Keratinocyte (primary cell): ENCODE measurements at regions not wholly inside any gene's neighbourhood (a gene's known extent, or its start where the extent isn't known, plus 50 kb on each side); places are given as distances from the start of the nearest gene placed in this dataset.

ENCODE experiments used
- DNase-seq: peaks from one replicate; pipeline ENCODE4 v3.0.0-alpha.2; 2011; ENCODE audit warnings: low read depth, missing footprints, low spot score
- FAIRE-seq: peaks from 2 replicates; lab custom pipeline; 2011; peaks lifted over from hg19 to GRCh38; lab: Jason Lieb, UNC
- H2AFZ ChIP-seq: 2 replicates; pipeline ENCODE4 v1.6.0; 2012; ENCODE audit warnings: low read length, control low read depth, inconsistent platforms; ENCODE audit not compliant: control insufficient read depth
- H3K27ac ChIP-seq: 2 replicates; pipeline ENCODE4 v1.5.1; 2011; ENCODE audit warnings: low read length; ENCODE audit not compliant: control insufficient read depth, insufficient read depth
- H3K27me3 ChIP-seq: 3 replicates; pipeline ENCODE4 v1.6.0; 2011; ENCODE audit warnings: low read length; ENCODE audit not compliant: control insufficient read depth, insufficient read depth; ENCODE audit errors: extremely low read depth
- H3K36me3 ChIP-seq, 2 experiments: 2 replicates in 1 of 2; 3 replicates in 1 of 2; pipeline ENCODE4 v1.5.1; 2011; ENCODE audit warnings: low read length in 2 of 2, mild to moderate bottlenecking in 1 of 2; ENCODE audit not compliant: control insufficient read depth in 2 of 2, insufficient read depth in 2 of 2; ENCODE audit errors: extremely low read depth in 1 of 2
- H3K4me1 ChIP-seq: 3 replicates; pipeline ENCODE4 v1.5.1; 2011; ENCODE audit warnings: low read length; ENCODE audit not compliant: control insufficient read depth, insufficient read depth; ENCODE audit errors: extremely low read depth
- H3K4me2 ChIP-seq: 3 replicates; pipeline ENCODE4 v1.6.0; 2011; ENCODE audit warnings: low read depth, low read length; ENCODE audit not compliant: control insufficient read depth, insufficient read depth; ENCODE audit errors: extremely low read depth
- H3K4me3 ChIP-seq, 3 experiments: fragments of 200-600 bp in 1 of 3; sonication (generic) in 1 of 3; 2 replicates in 2 of 3; 3 replicates in 1 of 3; pipeline ENCODE4 v1.5.1; 2011 to 2016; ENCODE audit warnings: low read length in 3 of 3, mild to moderate bottlenecking in 3 of 3, control low read depth in 2 of 3, inconsistent platforms in 1 of 3, low read depth in 1 of 3, mixed read lengths in 1 of 3, mixed run types in 1 of 3, moderate library complexity in 1 of 3; ENCODE audit not compliant: control insufficient read depth in 2 of 3, insufficient read depth in 2 of 3; ENCODE audit errors: extremely low read depth in 1 of 3
- H3K79me2 ChIP-seq: 2 replicates; pipeline ENCODE4 v1.6.0; 2012; ENCODE audit warnings: low read length; ENCODE audit not compliant: control insufficient read depth, insufficient read depth
- H3K9ac ChIP-seq: 3 replicates; pipeline ENCODE4 v1.6.0; 2011; ENCODE audit warnings: low read length; ENCODE audit not compliant: control insufficient read depth, insufficient read depth; ENCODE audit errors: extremely low read depth
- H3K9me1 ChIP-seq: 3 replicates; pipeline ENCODE4 v1.6.0; 2011; ENCODE audit warnings: low read length; ENCODE audit not compliant: control insufficient read depth, insufficient read depth; ENCODE audit errors: extremely low read depth
- H3K9me3 ChIP-seq: 2 replicates; pipeline ENCODE4 v1.5.1; 2012; ENCODE audit warnings: low read depth, low read length; ENCODE audit not compliant: control insufficient read depth
- H4K20me1 ChIP-seq: 3 replicates; pipeline ENCODE4 v1.6.0; 2011; ENCODE audit warnings: low read length; ENCODE audit not compliant: control insufficient read depth, insufficient read depth; ENCODE audit errors: extremely low read depth
- CTCF ChIP-seq, 3 experiments: IDR thresholded peaks in 1 of 3; conservative IDR thresholded peaks in 1 of 3; optimal IDR thresholded peaks in 1 of 3; 2 replicates in 2 of 3; 3 replicates in 1 of 3; pipeline versions ENCODE3 to v1.5.1; 2011; ENCODE audit warnings: low read length in 3 of 3, mild to moderate bottlenecking in 3 of 3, moderate library complexity in 2 of 3, control low read depth in 1 of 3, inconsistent platforms in 1 of 3; ENCODE audit not compliant: insufficient read depth in 2 of 3; ENCODE audit errors: extremely low read depth in 1 of 3
- EZH2 ChIP-seq: IDR thresholded peaks from one replicate; pipeline ENCODE4 v1.6.1; 2012; ENCODE audit warnings: inconsistent platforms, mild to moderate bottlenecking, low read length, moderate library complexity
- dilution Hi-C: fragments of 300-500 bp; cut with MboI; formaldehyde crosslinking; loops from one replicate; pipeline ENCODE4 v1.7.0; 2020; ENCODE audit warnings: low sequenced_read_pairs; ENCODE audit not compliant: extremely low pct_ligation_motif_present

DNA sequence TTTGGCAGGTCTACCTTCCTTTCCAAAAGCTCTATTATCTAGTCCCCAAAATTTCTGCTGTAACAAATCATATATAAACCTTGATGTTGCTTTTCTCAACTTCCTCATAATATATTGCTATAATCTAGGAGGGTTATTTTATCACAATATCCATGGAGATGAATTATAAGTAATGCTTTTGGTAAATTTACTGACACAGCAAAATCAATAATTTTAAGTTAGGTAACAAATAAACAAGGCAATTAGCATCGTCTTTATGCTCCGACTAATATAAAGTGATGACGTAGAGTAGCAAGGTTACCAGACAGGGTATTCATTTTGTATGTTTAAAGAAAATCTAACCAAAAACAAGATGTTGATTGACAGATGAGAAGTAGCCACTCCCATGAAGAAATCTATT is 132.3 kb upstream of the ST8SIA4 start:
- FAIRE-seq (no peak), DNase-seq (no peak)
- dilution Hi-C loops: no loop called here
- Histone ChIP-seq H3K9me1 (no peaks in the 10 kb centered on the region), H3K27me3 (no peaks in the 10 kb centered on the region), H4K20me1 (no peaks in the 10 kb centered on the region), H3K9ac (no peak overlapping the region), H3K4me3 (no peak overlapping the region), H3K9me3 (no peaks in the 10 kb centered on the region), H3K4me1 (no peaks in the 10 kb centered on the region), H3K27ac (no peak overlapping the region), H2AFZ (no peak overlapping the region), H3K36me3 (no peaks in the 10 kb centered on the region), H3K4me2 (no peak overlapping the region), H3K79me2 (no peaks in the 10 kb centered on the region)
- TF ChIP-seq CTCF (optimal IDR thresholded peaks at IDR 0.05 in 1 of 3, IDR thresholded peaks at IDR 0.05 in 1 of 3, conservative IDR thresholded peaks at IDR 0.05 in 1 of 3; ENCODE audit: extremely low read depth in 1 of 3, insufficient read depth in 2 of 3, low read length in 3 of 3) (no peak), EZH2 (no peak)

DNA sequence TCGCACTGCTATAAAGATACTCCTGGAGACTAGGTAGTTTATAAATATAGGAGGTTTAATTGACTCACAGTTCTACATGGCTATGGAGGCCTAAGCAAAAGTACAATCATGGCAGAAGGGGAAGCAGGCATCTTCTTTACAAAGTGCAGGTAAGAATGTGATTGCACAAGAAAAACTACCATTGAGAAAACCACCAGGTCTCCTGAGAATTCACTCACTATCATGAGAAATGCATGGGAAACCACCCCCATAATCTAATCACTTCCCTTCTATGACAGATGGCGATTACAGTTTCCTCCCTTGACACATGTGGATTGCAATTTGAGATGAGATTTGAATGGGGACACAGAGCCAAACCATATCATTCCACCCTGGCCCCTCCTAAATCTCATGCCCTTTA is 121.2 kb upstream of the ST8SIA4 start:
- H3K4me1 ChIP-seq: no peaks in the 10 kb centered on the region
- H3K27me3 ChIP-seq: no peaks in the 10 kb centered on the region
- no peaks in the 10 kb centered on the region for H4K20me1 ChIP-seq
- no peaks in the 10 kb centered on the region for H3K79me2 ChIP-seq
- H3K4me3 ChIP-seq: no peak overlapping the region
- H2AFZ ChIP-seq: no peak overlapping the region
- no peak overlapping the region for H3K4me2 ChIP-seq
- no peaks in the 10 kb centered on the region for H3K9me3 ChIP-seq
- H3K36me3 ChIP-seq: no peaks in the 10 kb centered on the region
- H3K27ac ChIP-seq: no peak overlapping the region
- dilution Hi-C loops: no loop called here
- DNase-seq: no peak
- no peaks in the 10 kb centered on the region for H3K9me1 ChIP-seq
- no peak overlapping the region for H3K9ac ChIP-seq
- no peak for TF ChIP-seq CTCF (optimal IDR thresholded peaks at IDR 0.05 in 1 of 3, IDR thresholded peaks at IDR 0.05 in 1 of 3, conservative IDR thresholded peaks at IDR 0.05 in 1 of 3; ENCODE audit: extremely low read depth in 1 of 3, insufficient read depth in 2 of 3, low read length in 3 of 3)
- TF ChIP-seq EZH2: no peak
- FAIRE-seq: no peak
